ENCODE measurements at regions not wholly inside any gene's neighbourhood (a gene's known extent, or its start where the extent isn't known, plus 50 kb on each side); places are given as distances from the start of the nearest gene placed in this dataset.
"Not testable (repeated sequence)": the region's sequence is repeated elsewhere in the genome, so short reads cannot be mapped to it uniquely, and the experiment has no call there.

DNA sequence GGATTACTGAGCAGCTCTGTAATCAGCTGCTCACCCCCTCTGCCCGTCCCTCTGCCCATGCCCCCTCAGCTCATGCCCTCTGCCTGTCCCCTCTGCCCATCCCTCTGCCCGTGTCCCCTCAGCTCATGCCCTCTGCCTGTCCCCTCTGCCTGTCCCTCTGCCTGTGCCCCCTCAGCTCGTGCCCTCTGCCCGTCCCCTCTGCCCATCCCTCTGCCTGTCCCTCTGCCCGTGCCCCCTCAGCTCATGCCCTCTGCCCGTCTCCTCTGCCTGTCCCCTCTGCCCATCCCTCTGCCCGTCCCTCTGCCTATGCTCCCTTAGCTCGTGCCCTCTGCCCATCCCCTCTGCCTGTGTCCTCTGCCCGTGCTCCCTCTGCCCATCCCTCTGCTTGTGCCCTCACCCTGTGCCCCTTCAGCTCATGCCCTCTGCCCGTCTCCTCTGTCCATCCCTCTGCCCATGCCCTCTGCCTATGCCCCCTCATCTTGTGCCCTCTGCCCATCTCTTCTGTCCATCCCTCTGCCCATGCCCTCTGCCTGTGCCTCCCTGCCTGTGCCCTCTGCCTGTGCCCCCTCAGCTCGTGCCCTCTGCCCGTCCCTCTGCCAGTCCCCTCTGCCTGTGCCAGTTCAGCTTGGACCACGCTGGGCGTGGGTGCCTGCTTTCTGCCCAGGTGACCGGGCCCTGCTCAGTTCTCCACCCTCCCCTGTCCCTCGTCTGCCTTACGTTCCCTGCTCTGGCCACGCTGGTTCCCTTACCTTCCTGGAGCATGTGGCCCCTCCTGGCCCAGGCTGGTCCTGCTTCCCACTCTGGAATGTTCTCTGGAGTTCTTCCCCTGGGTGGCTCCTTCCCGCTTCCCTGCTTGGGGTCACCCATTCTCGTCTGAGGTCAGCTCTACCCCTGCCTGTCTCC, 97.6 kb downstream of the NPIPB11 start:
- no peaks in the 10 kb centered on the region for H3K9me3 ChIP-seq
- no peak for ATAC-seq
- H3K4me1 ChIP-seq (ENCODE audit: low read depth): no peaks in the 10 kb centered on the region
- H3K36me3 ChIP-seq (ENCODE audit: low read depth): no peaks in the 10 kb centered on the region
- H3K4me3 ChIP-seq: no peak overlapping the region
- DNase-seq: peak in 1 of 3 donors; percentile 39
- intact Hi-C loops (cut with DNase I, micrococcal nuclease): no loop called here
- TF ChIP-seq, protein P1, sequence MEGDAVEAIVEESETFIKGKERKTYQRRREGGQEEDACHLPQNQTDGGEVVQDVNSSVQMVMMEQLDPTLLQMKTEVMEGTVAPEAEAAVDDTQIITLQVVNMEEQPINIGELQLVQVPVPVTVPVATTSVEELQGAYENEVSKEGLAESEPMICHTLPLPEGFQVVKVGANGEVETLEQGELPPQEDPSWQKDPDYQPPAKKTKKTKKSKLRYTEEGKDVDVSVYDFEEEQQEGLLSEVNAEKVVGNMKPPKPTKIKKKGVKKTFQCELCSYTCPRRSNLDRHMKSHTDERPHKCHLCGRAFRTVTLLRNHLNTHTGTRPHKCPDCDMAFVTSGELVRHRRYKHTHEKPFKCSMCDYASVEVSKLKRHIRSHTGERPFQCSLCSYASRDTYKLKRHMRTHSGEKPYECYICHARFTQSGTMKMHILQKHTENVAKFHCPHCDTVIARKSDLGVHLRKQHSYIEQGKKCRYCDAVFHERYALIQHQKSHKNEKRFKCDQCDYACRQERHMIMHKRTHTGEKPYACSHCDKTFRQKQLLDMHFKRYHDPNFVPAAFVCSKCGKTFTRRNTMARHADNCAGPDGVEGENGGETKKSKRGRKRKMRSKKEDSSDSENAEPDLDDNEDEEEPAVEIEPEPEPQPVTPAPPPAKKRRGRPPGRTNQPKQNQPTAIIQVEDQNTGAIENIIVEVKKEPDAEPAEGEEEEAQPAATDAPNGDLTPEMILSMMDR (IDR thresholded peaks at IDR 0.05): no peak

DNA sequence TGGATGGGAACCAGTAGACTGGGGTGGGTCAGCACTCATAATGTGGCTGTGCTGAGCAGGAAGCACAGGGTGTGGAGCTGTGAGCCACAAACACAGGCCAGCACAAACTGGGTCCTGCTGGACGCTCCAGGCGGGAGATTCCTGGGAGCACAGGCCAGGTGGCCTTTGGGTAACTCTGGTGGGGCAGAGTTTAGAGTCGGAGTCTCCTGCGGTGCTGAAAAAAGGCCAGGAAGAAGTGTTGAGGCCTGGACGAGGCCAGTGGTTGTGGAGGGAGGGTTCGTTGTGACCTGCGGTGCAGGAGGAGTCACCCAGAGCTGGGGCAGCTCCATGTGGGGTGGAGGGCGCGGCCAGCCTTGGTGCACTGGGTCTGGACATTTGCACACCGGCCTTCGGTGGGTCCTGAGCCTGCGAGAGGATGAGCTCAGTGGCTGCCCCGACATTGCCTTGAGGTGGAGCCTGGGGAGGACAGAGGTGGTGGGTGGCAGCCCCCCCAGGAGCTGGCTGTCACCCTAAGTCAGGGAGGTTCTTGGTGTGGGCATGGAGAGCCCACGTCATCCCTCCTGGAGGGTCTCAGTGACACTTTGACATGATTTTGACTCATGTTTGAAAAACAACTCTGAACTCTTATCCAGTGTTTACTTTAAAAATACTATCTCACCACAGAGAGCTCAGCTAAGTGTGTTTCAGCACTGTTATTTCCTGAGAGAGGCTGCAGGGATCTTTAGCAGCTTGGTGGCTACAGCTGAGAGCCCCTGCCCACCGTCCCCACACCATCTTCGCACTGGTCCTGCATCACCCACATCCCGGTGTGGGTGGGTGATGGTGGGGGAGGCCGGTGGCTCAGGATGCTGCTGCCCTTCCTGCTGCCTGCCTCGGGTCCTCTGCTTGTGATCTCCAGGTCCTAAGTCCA, 98.7 kb downstream of the NPIPB11 start:
- Histone ChIP-seq H3K9me3 (no peaks in the 10 kb centered on the region), H3K4me3 (no peak overlapping the region), H3K36me3 (ENCODE audit: low read depth) (no peaks in the 10 kb centered on the region), H3K4me1 (ENCODE audit: low read depth) (no peaks in the 10 kb centered on the region)
- intact Hi-C loops (cut with DNase I, micrococcal nuclease): no loop called here
- TF ChIP-seq, protein P1 (IDR thresholded peaks at IDR 0.05): no peak
- peak; percentile 55 for ATAC-seq
- peak in 1 of 3 donors; percentile 14 for DNase-seq

GRCh38 chr16:29306943-29307597, 99.4 kb downstream of the NPIPB11 start:
- intact Hi-C loops (cut with DNase I, micrococcal nuclease): no loop called here
- H3K9me3 ChIP-seq: no peaks in the 10 kb centered on the region
- no peaks in the 10 kb centered on the region for H3K36me3 ChIP-seq (ENCODE audit: low read depth)
- TF ChIP-seq, protein P1 (IDR thresholded peaks at IDR 0.05): no peak
- ATAC-seq (peak; percentile 11), DNase-seq (no peak)
- H3K4me1 ChIP-seq (ENCODE audit: low read depth): no peaks in the 10 kb centered on the region
- no peak overlapping the region for H3K4me3 ChIP-seq

DNA sequence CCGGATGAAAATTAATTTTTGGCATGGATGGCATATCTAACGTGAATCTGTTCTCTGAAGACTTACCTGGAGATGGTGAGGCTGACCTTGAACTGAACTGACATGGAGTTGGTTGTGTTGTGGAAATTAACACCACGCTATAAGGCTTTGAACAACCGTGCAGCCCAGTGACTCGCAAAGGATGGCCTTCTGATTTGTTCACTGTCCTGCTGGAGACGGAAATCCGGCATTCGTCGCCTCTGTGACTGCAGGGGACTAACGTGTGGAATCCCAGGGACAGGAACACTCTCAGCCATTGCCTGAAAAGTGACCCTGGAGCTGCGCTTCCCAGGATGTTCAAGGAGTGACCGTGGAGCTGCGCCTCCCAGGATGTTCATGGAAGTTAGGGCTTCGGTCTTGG, 100.3 kb downstream of the NPIPB11 start:
- intact Hi-C loops (cut with DNase I, micrococcal nuclease): no loop called here
- no peak overlapping the region for H3K4me3 ChIP-seq
- TF ChIP-seq, protein P1 (IDR thresholded peaks at IDR 0.05): no peak
- ATAC-seq: no peak
- no peaks in the 10 kb centered on the region for H3K4me1 ChIP-seq (ENCODE audit: low read depth)
- no peaks in the 10 kb centered on the region for H3K36me3 ChIP-seq (ENCODE audit: low read depth)
- no peak for DNase-seq
- no peaks in the 10 kb centered on the region for H3K9me3 ChIP-seq

- H3K4me3 ChIP-seq; DNase-seq; intact Hi-C loops (cut with DNase I, micrococcal nuclease); H3K4me1 ChIP-seq (ENCODE audit: low read depth); H3K36me3 ChIP-seq (ENCODE audit: low read depth); ATAC-seq; H3K9me3 ChIP-seq: not testable (repeated sequence)
Measured at GRCh38 chr16:29305018-29305417, 101.5 kb downstream of the NPIPB11 start.

Data from mucosa of descending colon (tissue), 3 donors.